GM21515 (cell line): ENCODE measurements at regions not wholly inside any gene's neighbourhood (a gene's known extent, or its start where the extent isn't known, plus 50 kb on each side); places are given as distances from the start of the nearest gene placed in this dataset.
"Not testable (repeated sequence)": the region's sequence is repeated elsewhere in the genome, so short reads cannot be mapped to it uniquely, and the experiment has no call there.

Experiments used
- ATAC-seq: cut with Tn5 transposase; IDR thresholded peaks from one replicate; pipeline ENCODE4 v1.9.1; 2021; ENCODE audit not compliant: unreplicated experiment

DNA sequence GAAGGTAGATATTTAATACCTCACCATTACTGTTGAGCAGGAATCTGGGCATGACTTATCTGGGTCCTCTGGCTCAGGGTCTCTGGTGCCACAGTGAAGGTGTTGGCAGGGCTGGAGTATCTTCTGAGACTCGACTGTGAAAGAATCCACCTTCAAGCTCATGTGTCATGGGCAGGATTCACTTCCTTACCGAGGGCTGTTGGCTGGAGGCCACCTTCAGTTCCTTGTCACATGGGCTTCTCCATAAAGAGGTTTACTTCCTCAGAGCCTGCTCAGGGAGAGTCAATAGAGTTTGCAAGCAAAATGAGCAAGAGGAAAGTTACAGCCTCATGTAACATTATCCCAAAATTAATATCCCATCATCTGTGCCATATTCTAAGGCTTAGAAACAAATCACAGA, 459.5 kb downstream of the NR2F2 start:
- ATAC-seq, result no peak

- no peak for ATAC-seq
These were observed 461.7 kb downstream of the NR2F2 start for GRCh38 chr15:96792216-96792615.

GRCh38 chr15:96796841-96797240, 466.3 kb downstream of the NR2F2 start:
- ATAC-seq, result no peak

DNA sequence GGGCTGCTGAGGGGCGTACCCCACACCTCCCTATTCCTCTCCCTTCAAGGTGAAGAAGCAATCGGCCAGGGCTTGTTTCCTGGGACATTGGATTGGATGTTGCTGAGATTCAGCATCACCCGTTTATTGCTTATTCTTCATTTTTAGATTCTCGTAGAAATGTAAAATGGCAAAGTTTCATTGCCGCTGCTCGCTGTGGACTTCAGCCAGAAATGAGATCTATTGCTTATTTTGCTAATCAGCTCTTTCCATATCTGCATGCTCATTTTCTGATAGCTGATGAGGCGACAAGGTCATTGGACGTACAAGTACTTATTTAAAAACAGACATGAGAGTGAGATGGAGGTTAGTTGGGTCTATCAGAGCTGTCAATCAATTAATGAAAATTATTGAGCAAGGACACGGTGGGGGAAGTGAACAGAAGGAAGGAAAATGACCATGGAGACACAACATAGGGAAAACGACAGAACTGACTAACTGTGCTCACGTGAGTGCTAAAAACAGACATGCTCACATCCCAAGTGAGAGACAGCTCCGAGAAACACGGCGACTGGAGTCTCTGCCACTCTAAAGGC, 471.2 kb downstream of the NR2F2 start:
- ATAC-seq, result no peak

- no peak for ATAC-seq
These were observed 472.2 kb downstream of the NR2F2 start for GRCh38 chr15:96802611-96803255.

GRCh38 chr15:96804754-96805153, 474.3 kb downstream of the NR2F2 start:
- no peak for ATAC-seq

DNA sequence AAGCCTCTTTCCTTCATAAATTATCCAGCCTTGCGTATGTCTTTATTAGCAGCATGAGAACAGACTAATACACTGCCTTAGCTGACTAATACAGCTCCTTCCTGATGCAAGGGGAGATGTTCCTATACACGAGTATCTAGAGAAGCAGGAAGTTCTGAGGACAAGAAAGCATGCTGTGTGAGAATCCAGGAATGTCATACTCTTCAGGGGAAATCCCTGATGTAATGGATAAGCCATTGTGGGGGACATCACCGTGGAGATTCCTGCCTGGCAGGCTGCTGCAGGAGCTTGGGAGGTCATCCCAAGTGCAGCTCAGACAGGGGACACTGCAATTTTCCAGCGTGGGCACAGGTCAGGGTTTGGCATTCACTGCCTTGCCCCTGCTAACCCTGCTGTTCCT, 476.9 kb downstream of the NR2F2 start:
- no peak for ATAC-seq

- no peak for ATAC-seq
These were observed 487.4 kb downstream of the NR2F2 start for GRCh38 chr15:96817900-96818299.

DNA sequence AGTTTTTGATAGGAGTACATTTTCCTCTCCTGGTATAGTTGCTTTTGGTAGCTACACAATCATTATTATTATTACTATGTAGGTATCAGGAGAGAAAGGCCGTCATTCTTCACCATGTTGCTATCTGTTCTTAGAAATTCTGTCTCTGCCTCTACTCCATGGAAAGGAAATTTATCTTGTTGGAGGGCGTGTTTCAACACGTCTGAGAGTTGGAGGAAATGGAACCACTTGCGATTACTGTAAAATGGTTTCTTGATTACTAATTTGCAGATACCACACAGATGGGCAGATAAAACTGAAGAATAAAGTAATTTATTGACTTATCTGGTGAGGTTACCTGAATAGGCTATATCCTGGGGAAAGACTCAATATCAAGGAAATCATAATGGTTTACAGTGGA, 488.4 kb downstream of the NR2F2 start:
- no peak for ATAC-seq

GRCh38 chr15:96827981-96828380, 497.5 kb downstream of the NR2F2 start:
- no peak for ATAC-seq

GRCh38 chr15:96837241-96837970, 506.9 kb downstream of the NR2F2 start:
- no peak for ATAC-seq

- ATAC-seq, result no peak
These were observed 507.6 kb downstream of the NR2F2 start for GRCh38 chr15:96838081-96838480.

- ATAC-seq, result no peak
These were observed 518.9 kb downstream of the NR2F2 start for GRCh38 chr15:96849271-96849900.

DNA sequence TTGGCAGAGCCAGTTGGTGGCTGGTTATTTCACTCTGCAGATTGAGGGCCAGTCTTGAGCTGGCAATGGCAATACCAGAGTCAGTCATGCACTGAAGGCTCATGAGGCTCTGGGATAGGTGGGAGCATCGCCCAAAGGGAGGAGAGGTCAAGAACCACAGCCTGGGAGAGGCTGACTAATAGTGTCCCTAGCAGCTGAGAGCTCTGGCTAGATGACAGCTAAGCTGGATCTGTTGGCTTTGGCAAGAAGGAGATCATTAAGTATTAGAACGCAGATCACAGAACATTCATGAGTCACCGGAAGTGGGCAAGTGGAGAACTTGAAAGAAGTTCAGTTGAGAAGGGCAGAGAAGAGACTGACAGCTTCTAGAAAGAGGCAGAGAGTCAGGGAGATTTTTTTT, 521.1 kb downstream of the NR2F2 start:
- ATAC-seq, result no peak

GRCh38 chr15:96858694-96859093, 528.2 kb downstream of the NR2F2 start:
- ATAC-seq, result no peak

DNA sequence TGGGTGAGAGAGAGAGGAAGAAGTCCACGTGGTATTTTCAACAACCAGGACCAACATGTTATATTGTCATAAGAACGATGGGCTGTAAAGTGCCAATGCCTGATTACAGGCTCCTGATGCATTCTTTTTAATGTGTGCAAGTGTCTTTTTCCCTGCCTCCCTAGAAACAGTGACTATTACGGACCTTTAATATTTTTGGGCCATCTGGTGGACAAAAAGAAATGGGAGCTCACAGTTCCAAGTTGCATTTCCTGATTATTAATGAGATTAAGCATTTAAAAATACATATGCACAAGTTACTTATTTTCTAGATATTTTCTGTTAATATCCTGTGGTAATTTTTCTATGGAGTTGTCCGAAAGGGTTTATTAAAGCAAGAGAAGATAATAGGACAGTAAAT, 530.2 kb downstream of the NR2F2 start:
- ATAC-seq, result no peak

DNA sequence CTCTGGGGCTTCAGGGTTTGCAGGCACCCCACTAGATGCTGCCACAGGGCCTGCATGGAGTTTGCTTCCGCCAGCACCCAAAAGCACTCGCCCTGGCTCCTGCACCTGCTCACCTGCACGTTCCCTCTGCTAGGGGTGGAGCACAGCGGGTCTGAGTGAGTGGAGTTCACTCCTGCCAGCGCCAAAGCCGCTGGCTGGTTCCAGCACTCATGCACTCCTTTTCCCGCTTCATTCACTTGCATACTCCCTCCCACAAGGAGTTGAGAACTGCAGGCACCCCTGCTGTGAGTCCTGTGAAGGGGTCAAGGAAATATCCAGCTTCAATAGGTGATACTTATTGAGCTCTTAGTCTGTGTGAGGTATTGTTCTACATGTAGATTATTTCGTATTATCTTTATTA, 537.5 kb downstream of the NR2F2 start:
- no peak for ATAC-seq

DNA sequence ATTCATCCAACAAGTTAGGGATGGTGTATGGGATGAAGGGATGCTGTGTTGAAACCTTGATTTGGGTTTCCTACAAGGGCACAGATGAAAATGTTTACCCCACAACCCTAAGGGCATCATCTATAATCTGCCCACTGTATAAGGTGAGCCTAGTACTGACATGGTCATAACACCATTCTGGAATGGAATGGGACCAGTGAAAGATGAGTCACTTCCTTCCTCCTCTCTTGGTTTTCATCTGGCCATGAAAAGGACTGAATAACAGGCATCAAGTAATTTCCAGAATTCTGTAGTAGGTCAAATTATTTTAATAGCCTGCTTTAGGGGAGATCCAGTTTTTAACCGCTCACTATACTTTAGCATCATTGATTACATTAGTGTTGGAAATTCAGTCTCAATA, 538.6 kb downstream of the NR2F2 start:
- ATAC-seq, result no peak

DNA sequence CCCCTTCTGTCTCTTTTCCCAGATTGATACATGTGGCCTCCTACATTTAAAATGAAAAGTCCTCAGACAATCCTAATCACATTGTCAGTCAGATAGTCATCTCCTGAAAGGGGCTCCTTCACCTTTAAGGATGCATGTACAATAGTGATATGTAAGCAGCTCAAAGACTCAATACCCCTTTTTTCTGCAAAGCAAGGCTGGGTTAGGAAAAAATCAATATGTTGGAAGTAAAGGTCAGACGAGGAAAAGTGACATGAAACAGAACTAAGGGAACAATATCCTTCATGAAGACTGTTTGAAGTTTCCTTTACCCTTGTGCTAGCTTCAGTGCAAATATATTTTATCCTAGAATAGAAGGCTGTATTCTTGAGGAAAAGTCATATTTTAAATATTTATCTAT, 539.3 kb downstream of the NR2F2 start:
- ATAC-seq, result no peak

- ATAC-seq, result no peak
These were observed 540.1 kb downstream of the NR2F2 start for GRCh38 chr15:96870580-96870979.

DNA sequence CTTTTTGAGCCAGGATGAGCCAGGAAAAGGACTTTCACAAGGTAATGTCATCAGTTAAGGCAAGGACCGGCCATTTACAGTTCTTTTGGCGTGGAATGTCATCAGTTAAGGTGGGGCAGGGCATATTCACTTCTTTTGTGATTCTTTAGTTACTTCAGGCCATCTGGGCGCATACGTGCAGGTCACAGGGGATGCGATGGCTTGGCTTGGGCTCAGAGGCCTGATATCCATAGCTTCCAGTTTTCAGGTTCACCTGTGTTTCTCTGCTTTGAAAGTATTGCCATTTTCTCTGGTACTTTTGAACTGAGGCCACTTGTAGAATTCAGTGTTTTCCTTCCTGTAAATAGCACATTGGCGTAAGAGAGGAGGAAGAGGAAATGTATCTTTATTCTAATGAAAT, 546.9 kb downstream of the NR2F2 start:
- not testable (repeated sequence) for ATAC-seq

- ATAC-seq, result no peak
These were observed 547.6 kb downstream of the NR2F2 start for GRCh38 chr15:96878129-96878528.
